ENCODE measurements at regions not wholly inside any gene's neighbourhood (a gene's known extent, or its start where the extent isn't known, plus 50 kb on each side); places are given as distances from the start of the nearest gene placed in this dataset.

DNA sequence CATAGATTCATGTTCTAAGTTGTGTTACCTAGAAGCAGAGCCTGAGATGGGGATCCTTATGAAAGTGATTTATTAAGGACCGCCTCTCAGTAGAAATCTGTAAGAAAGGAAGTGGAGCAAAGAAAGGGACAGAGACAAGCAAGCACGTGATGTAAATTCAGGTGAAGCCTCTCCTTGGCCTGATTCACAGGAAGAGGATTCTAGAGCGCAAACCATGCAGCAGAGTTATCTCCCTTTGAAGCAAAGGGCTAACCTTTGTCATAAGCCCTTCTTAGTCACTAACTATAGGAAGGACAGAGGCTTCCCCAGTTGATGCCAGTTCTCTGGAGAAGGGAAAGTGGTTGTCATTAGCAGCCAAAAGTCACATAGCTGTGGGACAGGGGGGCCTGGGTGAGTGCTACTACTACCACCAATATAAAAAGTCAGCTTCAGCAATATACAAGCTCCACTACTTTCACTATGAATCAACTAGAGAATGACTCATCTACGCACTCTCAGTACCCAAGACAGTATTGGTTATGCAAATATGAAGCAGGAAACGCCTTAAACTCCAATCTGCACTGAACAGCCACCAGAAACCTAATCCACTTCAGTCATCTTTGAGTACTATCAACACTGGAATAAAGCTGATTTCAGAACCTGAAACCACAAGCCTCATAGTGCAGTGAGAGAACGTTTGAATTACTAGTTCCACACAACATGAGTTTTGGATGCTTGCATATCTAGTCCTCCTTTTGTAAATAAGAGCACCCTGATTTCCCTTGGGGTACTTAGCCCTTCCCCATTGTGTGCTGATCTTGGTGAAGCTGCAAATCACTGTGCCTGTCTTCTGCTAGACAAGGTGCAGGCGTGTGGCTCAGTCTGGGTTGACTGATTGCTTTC, 162.7 kb downstream of the ZNF608 start:
- TF ChIP-seq, protein P1, sequence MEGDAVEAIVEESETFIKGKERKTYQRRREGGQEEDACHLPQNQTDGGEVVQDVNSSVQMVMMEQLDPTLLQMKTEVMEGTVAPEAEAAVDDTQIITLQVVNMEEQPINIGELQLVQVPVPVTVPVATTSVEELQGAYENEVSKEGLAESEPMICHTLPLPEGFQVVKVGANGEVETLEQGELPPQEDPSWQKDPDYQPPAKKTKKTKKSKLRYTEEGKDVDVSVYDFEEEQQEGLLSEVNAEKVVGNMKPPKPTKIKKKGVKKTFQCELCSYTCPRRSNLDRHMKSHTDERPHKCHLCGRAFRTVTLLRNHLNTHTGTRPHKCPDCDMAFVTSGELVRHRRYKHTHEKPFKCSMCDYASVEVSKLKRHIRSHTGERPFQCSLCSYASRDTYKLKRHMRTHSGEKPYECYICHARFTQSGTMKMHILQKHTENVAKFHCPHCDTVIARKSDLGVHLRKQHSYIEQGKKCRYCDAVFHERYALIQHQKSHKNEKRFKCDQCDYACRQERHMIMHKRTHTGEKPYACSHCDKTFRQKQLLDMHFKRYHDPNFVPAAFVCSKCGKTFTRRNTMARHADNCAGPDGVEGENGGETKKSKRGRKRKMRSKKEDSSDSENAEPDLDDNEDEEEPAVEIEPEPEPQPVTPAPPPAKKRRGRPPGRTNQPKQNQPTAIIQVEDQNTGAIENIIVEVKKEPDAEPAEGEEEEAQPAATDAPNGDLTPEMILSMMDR (IDR thresholded peaks at IDR 0.05 in 4 of 5, conservative IDR thresholded peaks at IDR 0.05 in 1 of 5), result no peak
- TF ChIP-seq POLR2A (IDR thresholded peaks at IDR 0.05), result no peak

All from gastrocnemius medialis (tissue), 4 donors.